HEK293T (cell line): ENCODE measurements at regions not wholly inside any gene's neighbourhood (a gene's known extent, or its start where the extent isn't known, plus 50 kb on each side); places are given as distances from the start of the nearest gene placed in this dataset.

Source experiments
- CTCF ChIA-PET: fragments of 350-600 bp; formaldehyde crosslinking; extraction: SDS; loops from one replicate; lab custom pipeline; 2021; ENCODE audit warnings: antibody characterized with exemption, inconsistent platforms; lab: Yijun Ruan, JAX
- POLR2A ChIA-PET: fragments of 350-600 bp; formaldehyde crosslinking; extraction: SDS; loops from one replicate; lab custom pipeline; 2020; ENCODE audit warnings: antibody characterized with exemption, inconsistent platforms; lab: Yijun Ruan, JAX
- DNase-seq: peaks from one replicate; pipeline ENCODE4 v3.0.0; 2012; ENCODE audit warnings: mixed read lengths; ENCODE audit errors: extremely low spot score
- ARNT ChIP-seq: fragments of 450-650 bp; IDR thresholded peaks from 2 replicates; pipeline ENCODE4 v1.6.1; 2017; ENCODE audit warnings: mild to moderate bottlenecking
- BHLHE40 ChIP-seq: fragments of 450-650 bp; IDR thresholded peaks from 2 replicates; pipeline ENCODE4 v1.6.1; 2016; ENCODE audit warnings: mild to moderate bottlenecking, moderate library complexity, borderline replicate concordance
- CTBP1 ChIP-seq: fragments of 450-650 bp; IDR thresholded peaks from 2 replicates; pipeline ENCODE4 v1.6.1; 2016; ENCODE audit warnings: borderline replicate concordance
- ELF4 ChIP-seq: fragments of 450-650 bp; IDR thresholded peaks from 2 replicates; pipeline ENCODE4 v1.6.1; 2017; ENCODE audit warnings: antibody characterized with exemption
- FOXA1 ChIP-seq: fragments of 450-650 bp; IDR thresholded peaks from 2 replicates; pipeline ENCODE4 v1.6.1; 2016; ENCODE audit warnings: mild to moderate bottlenecking
- FOXK2 ChIP-seq: fragments of 450-650 bp; IDR thresholded peaks from 2 replicates; pipeline ENCODE4 v1.6.1; 2016; ENCODE audit warnings: mild to moderate bottlenecking
- FOXM1 ChIP-seq: fragments of 450-650 bp; IDR thresholded peaks from 2 replicates; pipeline ENCODE4 v1.6.1; 2017; ENCODE audit warnings: mild to moderate bottlenecking, borderline replicate concordance
- HDGF ChIP-seq: fragments of 450-650 bp; IDR thresholded peaks from 2 replicates; pipeline ENCODE4 v1.6.1; 2017; ENCODE audit warnings: antibody characterized with exemption, borderline replicate concordance
- L3MBTL2 ChIP-seq: fragments of 450-650 bp; conservative IDR thresholded peaks from 2 replicates; pipeline ENCODE4 v1.6.1; 2016; ENCODE audit warnings: mild to moderate bottlenecking
- LEF1 ChIP-seq: fragments of 450-650 bp; IDR thresholded peaks from 2 replicates; pipeline ENCODE4 v1.6.1; 2017; ENCODE audit warnings: mild to moderate bottlenecking, borderline replicate concordance
- NFRKB ChIP-seq: fragments of 450-650 bp; IDR thresholded peaks from 2 replicates; pipeline ENCODE4 v1.6.1; 2016; ENCODE audit warnings: mild to moderate bottlenecking, moderate library complexity
- SP1 ChIP-seq: fragments of 450-650 bp; IDR thresholded peaks from 2 replicates; pipeline ENCODE4 v1.6.1; 2017
- SUZ12 ChIP-seq: fragments of 450-650 bp; IDR thresholded peaks from 2 replicates; pipeline ENCODE4 v1.6.1; 2016; ENCODE audit warnings: mild to moderate bottlenecking
- TARDBP ChIP-seq: fragments of 450-650 bp; IDR thresholded peaks from 2 replicates; pipeline ENCODE4 v1.6.1; 2016
- ZNF384 ChIP-seq: fragments of 450-650 bp; IDR thresholded peaks from 2 replicates; pipeline ENCODE4 v1.6.1; 2016
- TF ChIP-seq, protein P1 (sequence below): fragments of 450-650 bp; IDR thresholded peaks from 2 replicates; pipeline ENCODE4 v1.6.1; 2016

DNA sequence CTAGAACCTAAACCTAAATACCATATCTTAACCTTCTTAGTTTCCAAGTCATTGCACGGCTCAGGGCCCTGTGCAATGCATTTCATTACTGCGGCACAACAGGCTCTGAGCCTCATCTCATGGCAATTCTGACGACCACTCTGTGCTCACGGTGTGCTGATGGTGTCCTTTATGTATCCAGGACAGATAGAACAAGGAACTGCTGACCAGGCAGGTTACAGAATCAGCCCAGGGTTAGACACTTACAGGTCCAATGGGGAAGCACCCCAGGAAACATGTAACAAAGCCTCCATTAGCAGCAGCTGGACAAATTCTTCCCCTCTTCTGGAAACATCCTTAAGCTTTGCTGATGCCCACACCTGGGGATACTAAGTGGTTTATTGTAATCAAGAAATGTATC lies 91.9 kb upstream of the NSMCE3 start:
- POLR2A ChIA-PET, result no interaction called here
- no peak for DNase-seq
- CTCF ChIA-PET, result no interaction called here
- TF ChIP-seq FOXM1 (no peak), SP1 (no peak), ARNT (no peak), BHLHE40 (no peak), L3MBTL2 (no peak), TARDBP (no peak), ZNF384 (no peak), FOXA1 (no peak), SUZ12 (no peak), HDGF (no peak), CTBP1 (no peak), ELF4 (no peak), FOXK2 (no peak), NFRKB (no peak), LEF1 (no peak)
- TF ChIP-seq, protein P1, sequence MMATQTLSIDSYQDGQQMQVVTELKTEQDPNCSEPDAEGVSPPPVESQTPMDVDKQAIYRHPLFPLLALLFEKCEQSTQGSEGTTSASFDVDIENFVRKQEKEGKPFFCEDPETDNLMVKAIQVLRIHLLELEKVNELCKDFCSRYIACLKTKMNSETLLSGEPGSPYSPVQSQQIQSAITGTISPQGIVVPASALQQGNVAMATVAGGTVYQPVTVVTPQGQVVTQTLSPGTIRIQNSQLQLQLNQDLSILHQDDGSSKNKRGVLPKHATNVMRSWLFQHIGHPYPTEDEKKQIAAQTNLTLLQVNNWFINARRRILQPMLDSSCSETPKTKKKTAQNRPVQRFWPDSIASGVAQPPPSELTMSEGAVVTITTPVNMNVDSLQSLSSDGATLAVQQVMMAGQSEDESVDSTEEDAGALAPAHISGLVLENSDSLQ, result no peak

DNA sequence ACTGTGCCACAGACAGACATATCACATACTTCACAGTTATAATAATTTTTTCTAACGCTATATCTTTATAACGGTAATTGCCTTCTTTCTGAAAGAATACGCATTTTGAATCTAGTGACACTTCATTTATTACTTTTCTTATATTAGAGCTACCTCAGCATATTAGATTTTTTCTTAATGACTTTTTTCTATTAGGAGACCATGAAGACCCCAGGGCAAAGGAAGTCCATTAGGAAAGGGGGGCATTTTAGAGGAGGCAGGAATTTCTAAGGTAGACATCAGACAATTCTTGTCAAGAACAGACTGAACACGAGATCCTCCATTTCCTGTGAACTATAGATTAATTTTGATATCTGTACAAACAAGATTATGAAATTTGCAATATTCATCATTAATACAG lies 90.5 kb upstream of the NSMCE3 start:
- POLR2A ChIA-PET, result no interaction called here
- CTCF ChIA-PET, result no interaction called here

DNA sequence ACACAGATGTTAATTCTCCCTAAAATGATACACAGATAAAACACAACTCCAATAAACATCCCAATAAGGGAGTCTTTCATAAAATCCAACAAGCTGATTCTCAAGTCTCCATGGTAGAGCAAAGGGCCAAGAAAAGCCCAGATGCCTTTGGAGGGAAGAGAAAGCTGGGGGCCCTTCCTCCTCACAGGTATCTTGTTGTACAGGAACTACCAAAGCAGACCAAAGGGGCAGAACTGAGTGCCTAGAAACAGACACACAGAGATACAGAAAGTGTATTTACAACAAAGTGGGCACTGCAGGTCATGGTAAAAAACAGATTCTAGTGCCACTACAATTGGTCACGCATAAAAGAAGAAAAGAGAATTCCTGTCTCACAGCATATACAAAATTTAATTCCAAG lies 87.2 kb upstream of the NSMCE3 start:
- no peak for TF ChIP-seq BHLHE40
- TF ChIP-seq SP1, result no peak
- TF ChIP-seq CTBP1, result no peak
- TF ChIP-seq FOXM1, result no peak
- TF ChIP-seq L3MBTL2, result no peak
- no peak for TF ChIP-seq SUZ12
- TF ChIP-seq TARDBP, result no peak
- no peak for TF ChIP-seq FOXA1
- TF ChIP-seq FOXK2, result no peak
- TF ChIP-seq LEF1, result no peak
- TF ChIP-seq, protein P1, result no peak
- no peak for DNase-seq
- POLR2A ChIA-PET, result no interaction called here
- CTCF ChIA-PET, result no interaction called here

More for the DNA sequence above, 90.5 kb upstream of the NSMCE3 start:
- TF ChIP-seq FOXA1, result no peak
- TF ChIP-seq LEF1, result no peak
- no peak for TF ChIP-seq ELF4
- TF ChIP-seq ZNF384, result no peak
- TF ChIP-seq, protein P1, result no peak
- TF ChIP-seq CTBP1, result no peak
- TF ChIP-seq HDGF, result no peak
- TF ChIP-seq BHLHE40, result no peak
- DNase-seq, result no peak

DNA sequence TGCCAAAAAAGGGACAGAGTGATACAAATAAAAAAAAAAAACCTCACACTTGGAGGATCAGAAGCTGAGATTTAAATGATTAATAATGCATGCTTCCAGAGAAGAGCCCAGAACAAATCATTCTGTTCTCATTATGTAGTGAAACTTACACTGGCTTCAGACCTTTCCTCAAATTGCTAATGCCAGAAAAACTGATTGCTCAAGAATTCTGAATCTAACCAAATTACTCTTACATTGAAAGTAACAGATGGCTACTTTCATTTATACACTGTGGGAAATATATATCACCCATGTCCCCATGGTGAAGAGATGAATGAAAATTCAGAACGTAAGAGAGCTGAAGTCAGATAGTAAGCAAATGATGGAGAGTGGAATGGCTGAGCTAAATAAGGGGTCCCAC lies 85.9 kb upstream of the NSMCE3 start:
- TF ChIP-seq ELF4 (no peak), SP1 (no peak), FOXM1 (no peak), ARNT (no peak), CTBP1 (no peak), TARDBP (no peak), FOXK2 (no peak), FOXA1 (no peak), HDGF (no peak), SUZ12 (no peak), LEF1 (no peak), L3MBTL2 (no peak), NFRKB (no peak), BHLHE40 (no peak), ZNF384 (no peak)
- TF ChIP-seq, protein P1, result no peak
- DNase-seq, result no peak
- CTCF ChIA-PET, result no interaction called here
- POLR2A ChIA-PET, result no interaction called here

DNA sequence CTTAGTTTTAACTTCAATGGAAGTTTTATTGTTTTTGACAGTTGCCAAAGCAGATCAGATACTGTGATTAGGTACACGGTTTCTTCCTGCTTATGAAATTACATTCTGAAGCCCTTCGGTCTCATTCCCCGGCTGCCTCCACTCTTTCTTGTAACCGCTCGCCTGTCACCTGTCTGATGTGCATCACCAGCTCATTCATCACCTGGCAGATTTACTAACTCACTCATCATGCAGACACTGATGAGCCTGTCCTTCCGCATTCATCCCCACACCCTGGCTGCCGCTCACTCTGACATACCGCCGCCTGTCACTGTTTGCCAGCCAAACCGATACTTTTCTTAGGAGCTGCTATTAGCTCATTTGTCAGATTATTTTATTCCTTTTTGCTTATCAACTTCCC lies 82.8 kb upstream of the NSMCE3 start:
- CTCF ChIA-PET, result no interaction called here
- TF ChIP-seq ZNF384 (no peak), FOXM1 (no peak), CTBP1 (no peak), FOXA1 (no peak), SP1 (no peak), NFRKB (no peak)
- TF ChIP-seq, protein P1, result no peak
- DNase-seq, result no peak
- POLR2A ChIA-PET, result no interaction called here

DNA sequence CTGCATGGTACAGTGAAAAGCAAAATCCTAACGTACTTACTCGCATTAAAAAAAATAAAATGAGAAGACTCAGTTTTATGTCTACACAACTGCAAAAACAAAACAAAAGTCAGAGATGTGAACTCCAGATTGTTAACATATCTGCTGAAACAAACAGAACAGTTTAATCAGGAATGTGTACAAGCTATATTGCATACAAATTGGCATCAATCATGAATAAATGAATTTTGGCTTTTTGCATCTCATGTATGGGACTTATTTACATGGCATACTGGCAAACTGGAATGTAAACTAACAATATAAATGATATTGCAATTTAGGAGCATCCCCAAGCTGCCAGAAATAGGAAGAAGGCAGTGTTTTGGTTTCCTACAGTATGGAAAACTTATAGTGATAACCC lies 79.6 kb upstream of the NSMCE3 start:
- POLR2A ChIA-PET, result no interaction called here
- CTCF ChIA-PET, result interaction anchor here (0.7 kb wide), 2 partner anchors 15 to 78 kb away, joined by 3 to 4 read pairs; no protein-coding TSS in a partner anchor
- no peak for TF ChIP-seq FOXK2
- TF ChIP-seq SUZ12, result no peak
- TF ChIP-seq NFRKB, result no peak
- TF ChIP-seq BHLHE40, result no peak
- TF ChIP-seq L3MBTL2, result no peak
- no peak for TF ChIP-seq LEF1
- no peak for TF ChIP-seq FOXM1
- TF ChIP-seq, protein P1, result no peak
- TF ChIP-seq FOXA1, result no peak
- no peak for TF ChIP-seq HDGF
- TF ChIP-seq SP1, result no peak
- no peak for TF ChIP-seq ARNT
- no peak for DNase-seq
